HFF-Myc (cell line): ENCODE measurements at regions not wholly inside any gene's neighbourhood (a gene's known extent, or its start where the extent isn't known, plus 50 kb on each side); places are given as distances from the start of the nearest gene placed in this dataset.

Experiments used
- DNase-seq: peaks from one replicate; pipeline ENCODE4 v3.0.0-alpha.2; 2011; ENCODE audit warnings: low read depth; ENCODE audit errors: extremely low read depth
- H3K4me3 ChIP-seq: replicated peaks from 2 replicates; pipeline ENCODE4 v1.5.1; 2011; ENCODE audit warnings: low read depth, mild to moderate bottlenecking, control low read depth, low read length
- TF ChIP-seq, protein P1 (sequence below): IDR thresholded peaks from 2 replicates; pipeline ENCODE4 v1.5.1; 2012; ENCODE audit warnings: mild to moderate bottlenecking, low read depth, low read length, control low read depth; ENCODE audit errors: missing control alignments

DNA sequence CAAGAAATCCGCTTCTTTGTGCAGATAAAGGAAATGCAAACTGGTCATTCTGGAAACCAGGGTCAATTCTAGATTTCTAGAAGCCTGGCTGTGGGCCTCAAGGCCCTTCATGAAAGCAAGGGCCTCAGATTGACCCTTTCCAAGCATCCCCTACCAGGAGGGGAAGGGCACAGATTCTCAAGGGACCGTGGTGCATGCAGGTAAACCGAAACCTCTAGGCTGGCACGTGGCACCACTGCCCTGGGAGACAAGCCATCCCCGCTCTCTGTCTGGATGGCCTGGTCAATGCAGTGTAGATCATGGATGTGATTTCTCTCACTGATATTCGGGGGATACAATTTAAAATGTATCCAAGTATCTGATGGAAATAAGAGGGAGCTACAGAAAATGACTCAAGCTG lies 69.4 kb downstream of the TOMM20 start:
- DNase-seq: no peak
- TF ChIP-seq, protein P1, sequence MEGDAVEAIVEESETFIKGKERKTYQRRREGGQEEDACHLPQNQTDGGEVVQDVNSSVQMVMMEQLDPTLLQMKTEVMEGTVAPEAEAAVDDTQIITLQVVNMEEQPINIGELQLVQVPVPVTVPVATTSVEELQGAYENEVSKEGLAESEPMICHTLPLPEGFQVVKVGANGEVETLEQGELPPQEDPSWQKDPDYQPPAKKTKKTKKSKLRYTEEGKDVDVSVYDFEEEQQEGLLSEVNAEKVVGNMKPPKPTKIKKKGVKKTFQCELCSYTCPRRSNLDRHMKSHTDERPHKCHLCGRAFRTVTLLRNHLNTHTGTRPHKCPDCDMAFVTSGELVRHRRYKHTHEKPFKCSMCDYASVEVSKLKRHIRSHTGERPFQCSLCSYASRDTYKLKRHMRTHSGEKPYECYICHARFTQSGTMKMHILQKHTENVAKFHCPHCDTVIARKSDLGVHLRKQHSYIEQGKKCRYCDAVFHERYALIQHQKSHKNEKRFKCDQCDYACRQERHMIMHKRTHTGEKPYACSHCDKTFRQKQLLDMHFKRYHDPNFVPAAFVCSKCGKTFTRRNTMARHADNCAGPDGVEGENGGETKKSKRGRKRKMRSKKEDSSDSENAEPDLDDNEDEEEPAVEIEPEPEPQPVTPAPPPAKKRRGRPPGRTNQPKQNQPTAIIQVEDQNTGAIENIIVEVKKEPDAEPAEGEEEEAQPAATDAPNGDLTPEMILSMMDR: no peak
- H3K4me3 ChIP-seq: no peak overlapping the region

DNA sequence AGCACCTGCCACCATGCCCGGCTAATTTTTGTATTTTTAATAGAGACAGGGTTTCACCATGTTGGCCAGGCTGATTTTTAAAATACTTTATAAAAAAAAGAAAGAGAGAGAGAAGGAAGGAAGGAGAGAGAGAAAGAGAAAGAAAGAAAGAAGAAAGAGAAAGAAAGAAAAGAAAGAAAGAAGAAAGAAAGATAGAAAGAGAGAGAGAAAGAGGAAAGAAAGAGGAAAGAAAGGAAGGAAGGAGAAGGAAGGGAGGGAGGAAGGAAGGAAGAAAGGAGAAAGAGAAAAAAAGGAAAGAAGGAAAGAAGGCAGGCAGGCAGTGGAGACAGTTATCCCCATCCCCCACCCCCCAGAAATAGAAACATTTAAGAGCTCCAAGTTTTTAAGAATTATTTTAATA lies 69.9 kb downstream of the TOMM20 start:
- TF ChIP-seq, protein P1: no peak
- no peak for DNase-seq
- no peak overlapping the region for H3K4me3 ChIP-seq

DNA sequence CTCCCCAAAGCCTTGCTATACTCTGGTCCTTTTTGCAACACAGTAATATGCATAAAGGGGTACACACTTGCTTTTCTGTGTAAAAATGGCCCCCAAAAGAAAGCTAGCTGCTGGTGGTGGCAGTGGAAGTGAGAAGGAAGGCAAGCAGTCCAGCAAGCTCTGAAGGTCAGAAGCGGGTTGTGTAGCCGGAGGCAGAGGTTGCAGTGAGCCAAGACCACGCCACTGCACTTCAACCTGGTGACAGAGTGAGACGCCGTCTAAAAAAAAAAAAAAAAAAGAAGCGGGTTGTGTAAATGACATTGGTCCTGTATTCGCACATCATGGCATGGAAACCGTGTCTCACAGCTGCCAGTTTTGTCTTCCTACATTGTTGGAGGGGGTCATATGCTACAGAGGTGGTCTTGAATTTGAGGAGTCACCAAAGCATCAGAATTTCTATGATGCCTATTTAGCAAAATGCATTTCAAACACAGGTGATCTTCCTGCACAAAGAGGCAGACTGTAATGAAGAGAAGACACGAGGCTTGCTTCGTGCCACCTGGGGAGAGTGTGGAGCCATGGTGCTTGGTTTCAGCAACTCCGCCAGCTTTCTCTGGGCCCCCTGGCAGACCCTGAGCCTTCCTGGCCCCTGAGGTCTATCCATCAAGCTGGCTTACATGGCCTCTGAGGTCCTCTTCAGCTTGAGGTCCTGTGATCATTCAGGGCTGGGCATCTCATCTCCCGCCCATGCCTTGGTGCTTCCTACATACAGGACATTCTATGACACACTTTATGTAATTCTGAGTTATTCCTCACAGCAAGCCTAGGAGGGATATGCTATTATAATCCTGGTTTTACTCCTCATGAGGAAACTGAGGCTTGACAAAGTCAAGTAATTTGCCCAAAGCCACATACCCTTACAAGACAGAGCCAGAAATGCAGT lies 71.0 kb downstream of the TOMM20 start:
- DNase-seq: no peak
- H3K4me3 ChIP-seq: no peak overlapping the region
- TF ChIP-seq, protein P1: no peak

DNA sequence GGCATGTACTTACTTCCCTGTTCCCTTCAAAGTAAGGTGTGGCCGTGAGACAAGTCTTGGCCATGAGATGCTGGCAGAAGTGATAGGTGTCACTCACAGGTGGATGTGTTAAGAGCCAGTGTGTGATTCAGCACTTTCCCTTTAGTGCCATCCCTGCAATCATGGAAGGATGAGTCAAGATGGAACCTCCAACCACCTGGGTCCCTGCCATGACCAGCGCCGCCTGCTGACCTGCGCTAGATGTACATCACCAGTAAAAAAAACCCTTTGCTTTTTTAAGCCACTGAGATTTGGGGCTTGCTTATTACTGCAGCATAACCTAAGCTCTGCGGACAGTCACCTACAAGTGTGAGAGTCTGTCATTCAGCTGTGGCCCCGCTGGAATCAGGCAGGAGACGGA lies 71.7 kb downstream of the TOMM20 start:
- no peak overlapping the region for H3K4me3 ChIP-seq

GRCh38 chr1:235054936-235055335 lies 73.7 kb downstream of the TOMM20 start:
- TF ChIP-seq, protein P1: no peak
- no peak for DNase-seq
- no peak overlapping the region for H3K4me3 ChIP-seq

More for the DNA sequence above, 71.7 kb downstream of the TOMM20 start:
- TF ChIP-seq, protein P1: peak; percentile 7
- no peak for DNase-seq

GRCh38 chr1:235054466-235054865 lies 74.2 kb downstream of the TOMM20 start:
- TF ChIP-seq, protein P1: no peak
- no peak overlapping the region for H3K4me3 ChIP-seq
- no peak for DNase-seq
